ENCODE measurements at regions not wholly inside any gene's neighbourhood (a gene's known extent, or its start where the extent isn't known, plus 50 kb on each side); places are given as distances from the start of the nearest gene placed in this dataset.

- Mint-ChIP-seq H3K4me3 (no peak overlapping the region), H3K27me3 (ENCODE audit: insufficient read depth, low read depth, poor library complexity) (peaks cover 2% of the 10 kb centered on the region), H3K4me1 (peaks cover 40% of the 10 kb centered on the region), H3K9me3 (peaks cover 4% of the 10 kb centered on the region; the same call in 2 of the 3 replicates), H3K27ac (peak overlapping the region; percentile 54), H3K36me3 (ENCODE audit: low read depth) (no peaks in the 10 kb centered on the region; the same call in 2 of the 3 replicates)
- ATAC-seq (peak; percentile 91), DNase-seq (ENCODE audit: low spot score) (peak; percentile 50)
- H2AFZ ChIP-seq = no peak overlapping the region
- H3K27me3 ChIP-seq (ENCODE audit: insufficient read depth) = no peaks in the 10 kb centered on the region
- H3K4me3 ChIP-seq = peak overlapping the region; percentile 12
- H3K4me2 ChIP-seq = peak overlapping the region; percentile 67
- H4K20me1 ChIP-seq (replicated peaks; ENCODE audit: insufficient read depth) = no peaks in the 10 kb centered on the region
- TF ChIP-seq POLR2AphosphoS5 (IDR thresholded peaks at IDR 0.05; ENCODE audit: low read depth) (no peak), EZH2 (IDR thresholded peaks at IDR 0.05; ENCODE audit: low read depth, unreplicated experiment) (no peak)
- TF ChIP-seq, protein P1, sequence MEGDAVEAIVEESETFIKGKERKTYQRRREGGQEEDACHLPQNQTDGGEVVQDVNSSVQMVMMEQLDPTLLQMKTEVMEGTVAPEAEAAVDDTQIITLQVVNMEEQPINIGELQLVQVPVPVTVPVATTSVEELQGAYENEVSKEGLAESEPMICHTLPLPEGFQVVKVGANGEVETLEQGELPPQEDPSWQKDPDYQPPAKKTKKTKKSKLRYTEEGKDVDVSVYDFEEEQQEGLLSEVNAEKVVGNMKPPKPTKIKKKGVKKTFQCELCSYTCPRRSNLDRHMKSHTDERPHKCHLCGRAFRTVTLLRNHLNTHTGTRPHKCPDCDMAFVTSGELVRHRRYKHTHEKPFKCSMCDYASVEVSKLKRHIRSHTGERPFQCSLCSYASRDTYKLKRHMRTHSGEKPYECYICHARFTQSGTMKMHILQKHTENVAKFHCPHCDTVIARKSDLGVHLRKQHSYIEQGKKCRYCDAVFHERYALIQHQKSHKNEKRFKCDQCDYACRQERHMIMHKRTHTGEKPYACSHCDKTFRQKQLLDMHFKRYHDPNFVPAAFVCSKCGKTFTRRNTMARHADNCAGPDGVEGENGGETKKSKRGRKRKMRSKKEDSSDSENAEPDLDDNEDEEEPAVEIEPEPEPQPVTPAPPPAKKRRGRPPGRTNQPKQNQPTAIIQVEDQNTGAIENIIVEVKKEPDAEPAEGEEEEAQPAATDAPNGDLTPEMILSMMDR (conservative IDR thresholded peaks at IDR 0.05; ENCODE audit: low read depth in 2 of 2) = no peak
- no peaks in the 10 kb centered on the region for H3K36me3 ChIP-seq (ENCODE audit: insufficient read depth)
- no peaks in the 10 kb centered on the region for H3K9me2 ChIP-seq (ENCODE audit: insufficient read depth)
- H3K4me1 ChIP-seq (ENCODE audit: insufficient read depth) = peaks cover 44% of the 10 kb centered on the region
- peak overlapping the region; percentile 57; the same call in 1 of the 2 replicates for H3K27ac ChIP-seq (ENCODE audit: low read depth)
- no peaks in the 10 kb centered on the region for H3K79me2 ChIP-seq (replicated peaks; ENCODE audit: insufficient read depth)
- H3F3A ChIP-seq (replicated peaks; ENCODE audit: low read depth) = no peaks in the 10 kb centered on the region
Observed at GRCh38 chr6:125503181-125503580, 201.4 kb upstream of the HDDC2 start.

DNA sequence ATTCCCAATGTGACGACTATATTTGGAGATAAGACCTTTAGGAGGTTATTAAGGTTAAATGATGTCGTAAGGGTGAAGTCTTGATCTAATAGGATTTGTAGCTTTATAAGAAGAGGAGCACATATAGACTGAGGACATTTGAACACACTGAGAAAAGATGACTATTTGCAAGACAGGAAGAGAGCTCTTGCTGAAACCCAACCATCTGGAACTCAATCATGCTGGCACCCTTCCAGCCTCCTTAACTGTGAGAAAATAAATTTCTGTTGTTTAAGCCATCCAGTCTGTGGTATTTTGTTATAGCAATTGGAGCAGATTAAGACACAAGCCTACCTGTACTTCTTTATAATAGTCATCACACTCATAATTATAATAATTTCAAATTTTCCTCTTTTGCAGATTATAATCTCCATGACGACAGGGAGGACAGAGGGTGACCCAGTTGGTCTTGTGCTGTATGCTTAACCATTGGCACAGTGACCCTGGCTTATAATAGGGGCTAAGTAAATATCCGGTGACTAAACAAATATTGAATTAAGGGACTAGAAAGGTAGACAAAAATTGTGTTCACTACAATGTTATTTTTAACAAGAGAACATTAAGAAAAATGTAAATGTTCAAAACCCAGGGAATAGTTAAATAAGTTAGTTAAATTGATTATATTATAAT, 206.4 kb upstream of the HDDC2 start:
- H3K27me3 ChIP-seq (ENCODE audit: insufficient read depth) = no peaks in the 10 kb centered on the region
- H3F3A ChIP-seq (replicated peaks; ENCODE audit: low read depth) = no peaks in the 10 kb centered on the region
- TF ChIP-seq NANOG (IDR thresholded peaks at IDR 0.05; ENCODE audit: borderline replicate concordance) (no peak), JUNB (IDR thresholded peaks at IDR 0.05; ENCODE audit: unreplicated experiment) (no peak), POLR2AphosphoS5 (IDR thresholded peaks at IDR 0.05; ENCODE audit: low read depth) (no peak), ZNF331 (CRISPR knock-in tag; IDR thresholded peaks at IDR 0.05; ENCODE audit: low read depth) (no peak), ZNF114 (CRISPR knock-in tag; IDR thresholded peaks at IDR 0.05) (no peak), EZH2 (IDR thresholded peaks at IDR 0.05; ENCODE audit: low read depth, unreplicated experiment) (no peak), ETS1 (IDR thresholded peaks at IDR 0.05) (no peak), EZH2phosphoT487 (IDR thresholded peaks at IDR 0.05; ENCODE audit: unreplicated experiment) (no peak)
- TF ChIP-seq, protein P1 (conservative IDR thresholded peaks at IDR 0.05; ENCODE audit: low read depth in 2 of 2) = no peak
- TF ChIP-seq, protein P2, sequence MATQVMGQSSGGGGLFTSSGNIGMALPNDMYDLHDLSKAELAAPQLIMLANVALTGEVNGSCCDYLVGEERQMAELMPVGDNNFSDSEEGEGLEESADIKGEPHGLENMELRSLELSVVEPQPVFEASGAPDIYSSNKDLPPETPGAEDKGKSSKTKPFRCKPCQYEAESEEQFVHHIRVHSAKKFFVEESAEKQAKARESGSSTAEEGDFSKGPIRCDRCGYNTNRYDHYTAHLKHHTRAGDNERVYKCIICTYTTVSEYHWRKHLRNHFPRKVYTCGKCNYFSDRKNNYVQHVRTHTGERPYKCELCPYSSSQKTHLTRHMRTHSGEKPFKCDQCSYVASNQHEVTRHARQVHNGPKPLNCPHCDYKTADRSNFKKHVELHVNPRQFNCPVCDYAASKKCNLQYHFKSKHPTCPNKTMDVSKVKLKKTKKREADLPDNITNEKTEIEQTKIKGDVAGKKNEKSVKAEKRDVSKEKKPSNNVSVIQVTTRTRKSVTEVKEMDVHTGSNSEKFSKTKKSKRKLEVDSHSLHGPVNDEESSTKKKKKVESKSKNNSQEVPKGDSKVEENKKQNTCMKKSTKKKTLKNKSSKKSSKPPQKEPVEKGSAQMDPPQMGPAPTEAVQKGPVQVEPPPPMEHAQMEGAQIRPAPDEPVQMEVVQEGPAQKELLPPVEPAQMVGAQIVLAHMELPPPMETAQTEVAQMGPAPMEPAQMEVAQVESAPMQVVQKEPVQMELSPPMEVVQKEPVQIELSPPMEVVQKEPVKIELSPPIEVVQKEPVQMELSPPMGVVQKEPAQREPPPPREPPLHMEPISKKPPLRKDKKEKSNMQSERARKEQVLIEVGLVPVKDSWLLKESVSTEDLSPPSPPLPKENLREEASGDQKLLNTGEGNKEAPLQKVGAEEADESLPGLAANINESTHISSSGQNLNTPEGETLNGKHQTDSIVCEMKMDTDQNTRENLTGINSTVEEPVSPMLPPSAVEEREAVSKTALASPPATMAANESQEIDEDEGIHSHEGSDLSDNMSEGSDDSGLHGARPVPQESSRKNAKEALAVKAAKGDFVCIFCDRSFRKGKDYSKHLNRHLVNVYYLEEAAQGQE (IDR thresholded peaks at IDR 0.05; ENCODE audit: unreplicated experiment) = no peak
- H3K36me3 Mint-ChIP-seq (ENCODE audit: low read depth) = no peaks in the 10 kb centered on the region; the same call in 2 of the 3 replicates
- H3K4me3 ChIP-seq = no peak overlapping the region
- H3K79me2 ChIP-seq (replicated peaks; ENCODE audit: insufficient read depth) = no peaks in the 10 kb centered on the region
- no peak overlapping the region for H2AFZ ChIP-seq
- DNase-seq (ENCODE audit: low spot score) = no peak
- peaks cover 4% of the 10 kb centered on the region; the same call in 2 of the 3 replicates for H3K9me3 Mint-ChIP-seq
- H3K4me1 ChIP-seq (ENCODE audit: insufficient read depth) = peaks cover 25% of the 10 kb centered on the region
- no peaks in the 10 kb centered on the region for H3K36me3 ChIP-seq (ENCODE audit: insufficient read depth)
- H3K27ac ChIP-seq (ENCODE audit: low read depth) = no peak overlapping the region
- H3K27ac Mint-ChIP-seq = no peak overlapping the region
- no peak for ATAC-seq
- no peak overlapping the region for H3K4me2 ChIP-seq
- H4K20me1 ChIP-seq (replicated peaks; ENCODE audit: insufficient read depth) = no peaks in the 10 kb centered on the region
- H3K4me1 Mint-ChIP-seq = peaks cover 21% of the 10 kb centered on the region
- peaks cover 2% of the 10 kb centered on the region for H3K27me3 Mint-ChIP-seq (ENCODE audit: insufficient read depth, low read depth, poor library complexity)
- no peaks in the 10 kb centered on the region for H3K9me2 ChIP-seq (ENCODE audit: insufficient read depth)
- H3K4me3 Mint-ChIP-seq = no peak overlapping the region

Measured in GM23338 (cell line).